ENCODE measurements at regions not wholly inside any gene's neighbourhood (a gene's known extent, or its start where the extent isn't known, plus 50 kb on each side); places are given as distances from the start of the nearest gene placed in this dataset.

DNA sequence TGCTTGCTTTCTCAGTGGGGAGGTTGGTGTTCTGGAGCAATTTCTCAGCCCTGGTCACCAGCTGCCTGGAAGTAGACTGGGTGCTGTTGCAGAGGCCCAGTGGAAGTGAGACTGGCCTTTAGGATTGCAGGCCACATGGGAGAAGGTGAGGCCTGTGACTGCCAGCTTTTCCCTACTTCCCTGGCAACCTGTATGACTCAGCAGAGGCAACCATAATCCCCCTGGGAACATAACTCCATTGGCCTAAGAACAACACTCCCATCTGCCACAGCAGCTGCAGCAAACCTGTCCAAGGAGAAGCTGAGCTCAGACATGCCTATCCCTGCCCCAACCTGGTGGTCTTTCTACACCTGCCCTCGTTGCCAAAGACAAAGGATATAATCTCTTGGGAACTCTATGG lies 473.5 kb upstream of the SPTLC3 start:
- H3K36me3 ChIP-seq (replicated peaks in 1 of 2; ENCODE audit: control insufficient read depth in 1 of 2, insufficient read depth in 2 of 2, low read length in 2 of 2) = no peaks in the 10 kb centered on the region
- H3K27ac ChIP-seq (ENCODE audit: low read depth in 1 of 2, low read length in 2 of 2) = no peak overlapping the region
- H3K4me2 ChIP-seq (replicated peaks; ENCODE audit: extremely low read depth, low read length, poor library complexity, severe bottlenecking) = no peak overlapping the region
- DNase-seq = no peak
- no peaks in the 10 kb centered on the region for H3K4me1 Mint-ChIP-seq
- no peak overlapping the region for H3K4me3 ChIP-seq (replicated peaks in 1 of 3; ENCODE audit: low read depth in 2 of 3, low read length in 3 of 3)
- H3K79me2 ChIP-seq (ENCODE audit: insufficient read depth, low read length) = no peaks in the 10 kb centered on the region
- 27% methylated on average over 1 of the region's 1 CpG for WGBS (ENCODE audit: insufficient coverage)
- TF ChIP-seq, protein P1, sequence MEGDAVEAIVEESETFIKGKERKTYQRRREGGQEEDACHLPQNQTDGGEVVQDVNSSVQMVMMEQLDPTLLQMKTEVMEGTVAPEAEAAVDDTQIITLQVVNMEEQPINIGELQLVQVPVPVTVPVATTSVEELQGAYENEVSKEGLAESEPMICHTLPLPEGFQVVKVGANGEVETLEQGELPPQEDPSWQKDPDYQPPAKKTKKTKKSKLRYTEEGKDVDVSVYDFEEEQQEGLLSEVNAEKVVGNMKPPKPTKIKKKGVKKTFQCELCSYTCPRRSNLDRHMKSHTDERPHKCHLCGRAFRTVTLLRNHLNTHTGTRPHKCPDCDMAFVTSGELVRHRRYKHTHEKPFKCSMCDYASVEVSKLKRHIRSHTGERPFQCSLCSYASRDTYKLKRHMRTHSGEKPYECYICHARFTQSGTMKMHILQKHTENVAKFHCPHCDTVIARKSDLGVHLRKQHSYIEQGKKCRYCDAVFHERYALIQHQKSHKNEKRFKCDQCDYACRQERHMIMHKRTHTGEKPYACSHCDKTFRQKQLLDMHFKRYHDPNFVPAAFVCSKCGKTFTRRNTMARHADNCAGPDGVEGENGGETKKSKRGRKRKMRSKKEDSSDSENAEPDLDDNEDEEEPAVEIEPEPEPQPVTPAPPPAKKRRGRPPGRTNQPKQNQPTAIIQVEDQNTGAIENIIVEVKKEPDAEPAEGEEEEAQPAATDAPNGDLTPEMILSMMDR (IDR thresholded peaks at IDR 0.05) = no peak
- H3K27me3 Mint-ChIP-seq (ENCODE audit: low read depth in 3 of 3) = no peaks in the 10 kb centered on the region
- H3K36me3 Mint-ChIP-seq = no peaks in the 10 kb centered on the region
- intact Hi-C loops (cut with micrococcal nuclease) = no loop called here
- no peak overlapping the region for H3K4me3 Mint-ChIP-seq
- no peaks in the 10 kb centered on the region for H3K27me3 ChIP-seq (ENCODE audit: control insufficient read depth in 2 of 2, insufficient read depth in 2 of 2, low read length in 2 of 2)
- no peak overlapping the region for H3K9ac ChIP-seq (ENCODE audit: insufficient read depth, low read length, poor library complexity, severe bottlenecking)
- H3K4me1 ChIP-seq (ENCODE audit: control insufficient read depth in 1 of 2, insufficient read depth in 2 of 2, low read length in 2 of 2) = no peaks in the 10 kb centered on the region
- H2AFZ ChIP-seq (ENCODE audit: insufficient read depth, low read depth, low read length, poor library complexity, severe bottlenecking) = no peak overlapping the region
- peaks cover 0 to 10% of the 10 kb centered on the region in 2 donors for H3K9me3 ChIP-seq (replicated peaks in 1 of 2; ENCODE audit: control insufficient read depth in 1 of 2, insufficient read depth in 1 of 2, low read length in 2 of 2)
- no peak overlapping the region for H3K27ac Mint-ChIP-seq
- no peaks in the 10 kb centered on the region for H4K20me1 ChIP-seq (ENCODE audit: insufficient read depth, low read length)
- H3K9me3 Mint-ChIP-seq = peaks cover 0 to 6% (median 3%) of the 10 kb centered on the region in 7 donors

DNA sequence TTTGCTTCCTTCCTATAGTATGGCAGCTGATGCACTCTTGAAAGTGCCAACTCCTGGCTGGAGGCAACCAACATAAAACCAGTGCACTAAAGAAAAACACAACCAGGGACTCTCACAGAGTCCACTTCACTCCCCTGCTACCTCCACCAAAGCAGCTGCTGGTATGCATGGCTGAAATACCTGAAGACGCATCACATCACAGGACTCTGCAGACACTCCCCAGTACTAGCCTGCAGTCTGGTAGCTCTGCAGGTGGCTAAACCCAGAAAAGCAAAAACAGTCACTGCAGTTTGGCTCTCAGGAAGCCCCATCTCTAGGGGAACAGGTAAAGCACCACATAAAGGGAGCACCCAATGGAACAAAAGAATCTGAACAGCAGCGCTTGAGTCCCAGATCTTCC lies 473.0 kb upstream of the SPTLC3 start:
- intact Hi-C loops (cut with micrococcal nuclease) = no loop called here
- WGBS (ENCODE audit: insufficient coverage) = 60% methylated on average over 1 of the region's 2 CpGs
- Mint-ChIP-seq H3K36me3 (no peaks in the 10 kb centered on the region), H3K27ac (no peak overlapping the region), H3K9me3 (peaks cover 0 to 5% (median 3%) of the 10 kb centered on the region in 7 donors), H3K4me3 (no peak overlapping the region), H3K4me1 (no peaks in the 10 kb centered on the region), H3K27me3 (ENCODE audit: low read depth in 3 of 3) (no peaks in the 10 kb centered on the region)
- Histone ChIP-seq H3K4me2 (replicated peaks; ENCODE audit: extremely low read depth, low read length, poor library complexity, severe bottlenecking) (no peak overlapping the region), H3K4me3 (replicated peaks in 1 of 3; ENCODE audit: low read depth in 2 of 3, low read length in 3 of 3) (no peak overlapping the region), H3K4me1 (ENCODE audit: control insufficient read depth in 1 of 2, insufficient read depth in 2 of 2, low read length in 2 of 2) (no peaks in the 10 kb centered on the region), H3K9ac (ENCODE audit: insufficient read depth, low read length, poor library complexity, severe bottlenecking) (no peak overlapping the region), H3K27ac (ENCODE audit: low read depth in 1 of 2, low read length in 2 of 2) (no peak overlapping the region), H4K20me1 (ENCODE audit: insufficient read depth, low read length) (no peaks in the 10 kb centered on the region), H3K79me2 (ENCODE audit: insufficient read depth, low read length) (no peaks in the 10 kb centered on the region), H3K9me3 (replicated peaks in 1 of 2; ENCODE audit: control insufficient read depth in 1 of 2, insufficient read depth in 1 of 2, low read length in 2 of 2) (peaks cover 0 to 10% of the 10 kb centered on the region in 2 donors), H3K27me3 (ENCODE audit: control insufficient read depth in 2 of 2, insufficient read depth in 2 of 2, low read length in 2 of 2) (no peaks in the 10 kb centered on the region), H3K36me3 (replicated peaks in 1 of 2; ENCODE audit: control insufficient read depth in 1 of 2, insufficient read depth in 2 of 2, low read length in 2 of 2) (no peaks in the 10 kb centered on the region), H2AFZ (ENCODE audit: insufficient read depth, low read depth, low read length, poor library complexity, severe bottlenecking) (no peak overlapping the region)
- DNase-seq = no peak
- TF ChIP-seq, protein P1 (IDR thresholded peaks at IDR 0.05) = no peak

All from CD14-positive monocyte (primary cell).